Choroid plexus epithelial cell (primary cell): ENCODE measurements at regions not wholly inside any gene's neighbourhood (a gene's known extent, or its start where the extent isn't known, plus 50 kb on each side); places are given as distances from the start of the nearest gene placed in this dataset.

Source experiments
- DNase-seq: peaks from one replicate; pipeline ENCODE4 v3.0.0-alpha.2; 2010; ENCODE audit warnings: low read depth
- H3K4me3 ChIP-seq: 2 replicates; pipeline ENCODE4 v1.5.1; 2011; ENCODE audit warnings: low read depth, mild to moderate bottlenecking, control low read depth, low read length, moderate library complexity
- CTCF ChIP-seq: conservative IDR thresholded peaks from 2 replicates; pipeline ENCODE4 v1.5.1; 2011; ENCODE audit warnings: low read depth, mild to moderate bottlenecking, control low read depth, inconsistent platforms, low read length, moderate library complexity

GRCh38 chr18:29449424-29449823, 1272.5 kb upstream of the CDH2 start:
- no peak overlapping the region for H3K4me3 ChIP-seq
- no peak for TF ChIP-seq CTCF
- no peak for DNase-seq

- TF ChIP-seq CTCF = peak; percentile 50
- no peak overlapping the region for H3K4me3 ChIP-seq
- DNase-seq = no peak
These were observed 1262.5 kb upstream of the CDH2 start for GRCh38 chr18:29439398-29439797.

GRCh38 chr18:29436459-29436858, 1259.5 kb upstream of the CDH2 start:
- DNase-seq = no peak
- peak; percentile 6 for TF ChIP-seq CTCF
- no peak overlapping the region for H3K4me3 ChIP-seq

GRCh38 chr18:29434650-29435049, 1257.7 kb upstream of the CDH2 start:
- H3K4me3 ChIP-seq = no peak overlapping the region
- DNase-seq = no peak
- no peak for TF ChIP-seq CTCF

GRCh38 chr18:29430416-29430815, 1253.5 kb upstream of the CDH2 start:
- TF ChIP-seq CTCF = no peak

GRCh38 chr18:29418136-29418535, 1241.2 kb upstream of the CDH2 start:
- H3K4me3 ChIP-seq = no peak overlapping the region
- no peak for TF ChIP-seq CTCF
- peak; percentile 75 for DNase-seq

More at GRCh38 chr18:29430416-29430815, 1253.5 kb upstream of the CDH2 start:
- no peak for DNase-seq
- no peak overlapping the region for H3K4me3 ChIP-seq

GRCh38 chr18:29406996-29407395, 1230.1 kb upstream of the CDH2 start:
- no peak for DNase-seq
- no peak for TF ChIP-seq CTCF

More at GRCh38 chr18:29406996-29407395, 1230.1 kb upstream of the CDH2 start:
- H3K4me3 ChIP-seq = no peak overlapping the region
